ENCODE measurements at regions not wholly inside any gene's neighbourhood (a gene's known extent, or its start where the extent isn't known, plus 50 kb on each side); places are given as distances from the start of the nearest gene placed in this dataset.

DNA sequence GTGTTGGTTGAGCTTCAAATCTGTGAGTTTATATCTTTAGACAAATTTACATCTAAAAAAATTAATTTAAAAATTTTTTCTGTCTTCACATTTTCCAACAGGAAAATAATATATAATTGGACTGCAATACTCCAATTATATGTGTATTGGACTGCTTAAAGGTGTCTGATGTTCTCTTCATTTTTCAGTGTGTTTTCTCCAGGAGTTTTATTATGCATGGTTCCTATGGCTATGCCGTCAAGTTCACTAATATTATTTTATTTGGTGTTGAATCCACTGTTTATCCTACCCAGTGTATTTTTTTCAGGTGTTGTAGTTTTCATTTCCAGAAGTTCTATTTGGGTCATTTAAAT, 62.1 kb upstream of the CTLA4 start:
- no TSS peak for BruUV-seq (replicated peaks)

DNA sequence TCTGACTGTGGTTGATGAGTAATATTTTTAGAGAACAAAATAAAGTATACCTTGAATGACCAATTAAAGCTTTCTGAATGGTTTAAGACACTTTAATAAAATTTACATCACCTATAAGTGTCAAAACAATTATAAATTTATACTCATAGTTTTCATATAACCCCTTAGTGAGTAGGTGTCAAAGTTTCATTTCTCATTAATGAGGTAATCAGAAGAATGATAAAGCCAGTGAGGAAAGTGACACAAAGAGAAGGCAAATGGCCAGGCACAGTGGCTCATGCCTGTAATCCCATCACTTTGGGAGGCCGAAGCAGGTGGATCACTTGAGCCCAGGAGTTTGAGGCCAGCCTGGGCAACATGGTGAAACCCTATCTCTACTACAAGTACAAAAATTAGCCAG, 60.8 kb upstream of the CTLA4 start:
- Mint-ChIP-seq H3K27ac (ENCODE audit: unreplicated experiment) (peak overlapping the region; percentile 35), H3K4me3 (ENCODE audit: low read depth, unreplicated experiment) (peak overlapping the region; percentile 25), H3K9me3 (ENCODE audit: low read depth, unreplicated experiment) (peaks cover 2% of the 10 kb centered on the region), H3K36me3 (ENCODE audit: insufficient read depth, unreplicated experiment) (peaks cover 28% of the 10 kb centered on the region), H3K27me3 (ENCODE audit: unreplicated experiment) (no peaks in the 10 kb centered on the region), H3K4me1 (ENCODE audit: low read depth, unreplicated experiment) (peaks cover 88% of the 10 kb centered on the region)
- TF ChIP-seq, protein P1, sequence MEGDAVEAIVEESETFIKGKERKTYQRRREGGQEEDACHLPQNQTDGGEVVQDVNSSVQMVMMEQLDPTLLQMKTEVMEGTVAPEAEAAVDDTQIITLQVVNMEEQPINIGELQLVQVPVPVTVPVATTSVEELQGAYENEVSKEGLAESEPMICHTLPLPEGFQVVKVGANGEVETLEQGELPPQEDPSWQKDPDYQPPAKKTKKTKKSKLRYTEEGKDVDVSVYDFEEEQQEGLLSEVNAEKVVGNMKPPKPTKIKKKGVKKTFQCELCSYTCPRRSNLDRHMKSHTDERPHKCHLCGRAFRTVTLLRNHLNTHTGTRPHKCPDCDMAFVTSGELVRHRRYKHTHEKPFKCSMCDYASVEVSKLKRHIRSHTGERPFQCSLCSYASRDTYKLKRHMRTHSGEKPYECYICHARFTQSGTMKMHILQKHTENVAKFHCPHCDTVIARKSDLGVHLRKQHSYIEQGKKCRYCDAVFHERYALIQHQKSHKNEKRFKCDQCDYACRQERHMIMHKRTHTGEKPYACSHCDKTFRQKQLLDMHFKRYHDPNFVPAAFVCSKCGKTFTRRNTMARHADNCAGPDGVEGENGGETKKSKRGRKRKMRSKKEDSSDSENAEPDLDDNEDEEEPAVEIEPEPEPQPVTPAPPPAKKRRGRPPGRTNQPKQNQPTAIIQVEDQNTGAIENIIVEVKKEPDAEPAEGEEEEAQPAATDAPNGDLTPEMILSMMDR (IDR thresholded peaks at IDR 0.05; ENCODE audit: unreplicated experiment), result no peak
- DNase-seq, result no peak
- intact Hi-C loops (cut with micrococcal nuclease; ENCODE audit: unreplicated experiment), result no loop called here
- no TSS peak for BruUV-seq (replicated peaks)
- CTCF ChIA-PET, result interaction anchor here (0.8 kb wide), 1 partner anchor 121 kb away, joined by 3 read pairs; no protein-coding TSS in a partner anchor

More for the DNA sequence above, 62.1 kb upstream of the CTLA4 start:
- intact Hi-C loops (cut with micrococcal nuclease; ENCODE audit: unreplicated experiment), result no loop called here
- H3K4me1 Mint-ChIP-seq (ENCODE audit: low read depth, unreplicated experiment), result peaks cover 77% of the 10 kb centered on the region
- no peak for DNase-seq
- H3K36me3 Mint-ChIP-seq (ENCODE audit: insufficient read depth, unreplicated experiment), result peaks cover 21% of the 10 kb centered on the region
- H3K4me3 Mint-ChIP-seq (ENCODE audit: low read depth, unreplicated experiment), result no peak overlapping the region
- CTCF ChIA-PET, result no interaction called here
- peaks cover 2% of the 10 kb centered on the region for H3K9me3 Mint-ChIP-seq (ENCODE audit: low read depth, unreplicated experiment)
- H3K27me3 Mint-ChIP-seq (ENCODE audit: unreplicated experiment), result no peaks in the 10 kb centered on the region
- H3K27ac Mint-ChIP-seq (ENCODE audit: unreplicated experiment), result peak overlapping the region; percentile 35
- TF ChIP-seq, protein P1 (IDR thresholded peaks at IDR 0.05; ENCODE audit: unreplicated experiment), result no peak

DNA sequence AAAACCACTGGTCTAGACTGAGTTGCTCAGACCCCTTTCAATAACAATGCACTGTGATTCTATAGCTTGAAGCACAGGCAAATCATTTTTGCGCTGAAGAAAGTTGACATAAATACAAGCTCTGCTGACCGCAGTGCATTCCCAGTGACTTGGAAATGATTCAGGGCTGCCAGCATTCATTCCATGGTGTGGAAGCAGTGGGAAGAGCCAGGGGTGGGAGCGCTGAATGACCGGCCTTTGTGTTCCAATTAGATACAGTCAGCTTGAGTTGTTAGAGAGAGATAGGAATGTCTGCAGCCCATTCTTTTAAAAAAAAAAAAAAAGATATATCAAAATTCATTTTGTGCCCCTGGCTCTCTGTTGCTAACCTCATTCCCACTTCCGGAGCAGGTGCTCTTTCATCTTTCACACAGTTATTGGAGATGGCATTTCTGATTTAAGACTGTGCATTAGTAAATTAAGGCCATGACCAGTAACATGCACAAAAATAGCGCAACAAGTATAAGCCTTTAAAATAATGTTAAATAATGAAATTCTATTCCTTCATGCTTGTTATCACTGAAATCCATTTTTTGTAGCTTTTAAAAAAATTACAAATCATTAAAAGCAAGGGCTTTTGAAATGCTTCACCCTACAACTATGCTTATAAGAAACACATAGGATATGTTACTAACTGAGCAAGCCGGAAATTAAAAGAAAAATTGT, 59.4 kb upstream of the CTLA4 start:
- intact Hi-C loops (cut with micrococcal nuclease; ENCODE audit: unreplicated experiment), result no loop called here
- CTCF ChIA-PET, result interaction anchor here (0.7 to 1.1 kb wide), 2 partner anchors 22 to 30 kb away, joined by 3 to 4 read pairs; no protein-coding TSS in a partner anchor
- BruUV-seq (replicated peaks), result no TSS peak
- TF ChIP-seq, protein P1 (IDR thresholded peaks at IDR 0.05; ENCODE audit: unreplicated experiment), result no peak
- peaks cover 2% of the 10 kb centered on the region for H3K9me3 Mint-ChIP-seq (ENCODE audit: low read depth, unreplicated experiment)
- peak overlapping the region; percentile 98 for H3K27ac Mint-ChIP-seq (ENCODE audit: unreplicated experiment)
- H3K4me3 Mint-ChIP-seq (ENCODE audit: low read depth, unreplicated experiment), result no peak overlapping the region
- no peak for DNase-seq
- peaks cover 33% of the 10 kb centered on the region for H3K36me3 Mint-ChIP-seq (ENCODE audit: insufficient read depth, unreplicated experiment)
- peaks cover 95% of the 10 kb centered on the region for H3K4me1 Mint-ChIP-seq (ENCODE audit: low read depth, unreplicated experiment)
- no peaks in the 10 kb centered on the region for H3K27me3 Mint-ChIP-seq (ENCODE audit: unreplicated experiment)

DNA sequence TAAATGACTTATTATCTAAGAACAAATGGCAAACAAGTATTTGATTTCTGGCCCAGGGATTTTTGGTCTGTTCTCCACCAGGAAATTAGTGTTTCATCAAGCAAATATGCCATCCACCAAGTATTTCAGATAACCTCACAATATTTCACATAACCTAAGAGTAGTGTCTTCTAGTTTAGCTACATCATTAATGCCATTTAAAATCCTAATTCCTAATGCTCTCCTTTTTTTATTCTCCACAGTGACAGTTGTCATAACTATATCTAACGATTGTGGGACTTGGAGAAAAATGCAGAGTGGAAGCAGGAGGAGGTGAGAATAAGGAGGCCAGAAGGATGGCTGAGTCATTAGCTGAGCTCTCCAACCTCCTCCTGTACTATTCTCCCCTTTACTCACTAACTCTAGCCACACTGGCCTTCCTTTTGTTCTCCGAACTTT, 58.5 kb upstream of the CTLA4 start:
- intact Hi-C loops (cut with micrococcal nuclease; ENCODE audit: unreplicated experiment), result no loop called here

More for the DNA sequence above, 58.5 kb upstream of the CTLA4 start:
- TF ChIP-seq, protein P1 (IDR thresholded peaks at IDR 0.05; ENCODE audit: unreplicated experiment), result no peak
- Mint-ChIP-seq H3K36me3 (ENCODE audit: insufficient read depth, unreplicated experiment) (peaks cover 36% of the 10 kb centered on the region), H3K27ac (ENCODE audit: unreplicated experiment) (peak overlapping the region; percentile 98), H3K9me3 (ENCODE audit: low read depth, unreplicated experiment) (peaks cover 2% of the 10 kb centered on the region), H3K4me3 (ENCODE audit: low read depth, unreplicated experiment) (no peak overlapping the region), H3K27me3 (ENCODE audit: unreplicated experiment) (no peaks in the 10 kb centered on the region), H3K4me1 (ENCODE audit: low read depth, unreplicated experiment) (peaks cover 95% of the 10 kb centered on the region)
- DNase-seq, result no peak
- no TSS peak for BruUV-seq (replicated peaks)
- CTCF ChIA-PET, result interaction anchor here (1.1 kb wide), 1 partner anchor 23 kb away, joined by 3 read pairs; no protein-coding TSS in a partner anchor
